ENCODE measurements at regions not wholly inside any gene's neighbourhood (a gene's known extent, or its start where the extent isn't known, plus 50 kb on each side); places are given as distances from the start of the nearest gene placed in this dataset.
A peak's percentile ranks its signal among the peaks of the same experiment; 100 is the strongest.

DNA sequence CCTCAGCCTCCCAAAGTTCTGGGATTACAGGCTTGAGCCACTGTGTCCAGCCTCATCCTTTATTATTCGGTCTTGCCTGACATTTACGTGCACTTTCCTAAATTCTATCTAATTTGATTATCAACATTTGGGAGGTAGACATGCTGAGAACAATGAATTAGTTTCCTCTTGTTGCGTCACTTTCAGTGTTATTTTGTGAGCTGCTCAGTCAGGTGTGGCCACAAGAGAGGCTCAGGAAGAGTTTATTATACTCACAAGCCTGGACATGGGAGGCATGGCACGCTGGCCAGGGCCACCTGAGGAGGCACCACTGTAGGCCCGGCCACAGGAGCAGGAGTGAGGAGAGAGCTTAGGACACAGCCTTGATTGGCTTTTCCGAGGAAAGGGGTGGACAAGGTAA, 59.7 kb upstream of the RBFOX2 start:
- Histone ChIP-seq H3K9me3 (no peaks in the 10 kb centered on the region), H3K4me1 (no peaks in the 10 kb centered on the region), H3K36me3 (no peaks in the 10 kb centered on the region), H3K4me3 (no peak overlapping the region), H3K27ac (no peak overlapping the region), H3K27me3 (no peaks in the 10 kb centered on the region)
- intact Hi-C loops (cut with DNase I) = no loop called here
- TF ChIP-seq POLR2AphosphoS5 (IDR thresholded peaks at IDR 0.05; ENCODE audit: insufficient read depth in 1 of 2, low read depth in 1 of 2) = peak in 1 of 2 donors; percentile 42
- TF ChIP-seq, protein P1, sequence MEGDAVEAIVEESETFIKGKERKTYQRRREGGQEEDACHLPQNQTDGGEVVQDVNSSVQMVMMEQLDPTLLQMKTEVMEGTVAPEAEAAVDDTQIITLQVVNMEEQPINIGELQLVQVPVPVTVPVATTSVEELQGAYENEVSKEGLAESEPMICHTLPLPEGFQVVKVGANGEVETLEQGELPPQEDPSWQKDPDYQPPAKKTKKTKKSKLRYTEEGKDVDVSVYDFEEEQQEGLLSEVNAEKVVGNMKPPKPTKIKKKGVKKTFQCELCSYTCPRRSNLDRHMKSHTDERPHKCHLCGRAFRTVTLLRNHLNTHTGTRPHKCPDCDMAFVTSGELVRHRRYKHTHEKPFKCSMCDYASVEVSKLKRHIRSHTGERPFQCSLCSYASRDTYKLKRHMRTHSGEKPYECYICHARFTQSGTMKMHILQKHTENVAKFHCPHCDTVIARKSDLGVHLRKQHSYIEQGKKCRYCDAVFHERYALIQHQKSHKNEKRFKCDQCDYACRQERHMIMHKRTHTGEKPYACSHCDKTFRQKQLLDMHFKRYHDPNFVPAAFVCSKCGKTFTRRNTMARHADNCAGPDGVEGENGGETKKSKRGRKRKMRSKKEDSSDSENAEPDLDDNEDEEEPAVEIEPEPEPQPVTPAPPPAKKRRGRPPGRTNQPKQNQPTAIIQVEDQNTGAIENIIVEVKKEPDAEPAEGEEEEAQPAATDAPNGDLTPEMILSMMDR (IDR thresholded peaks at IDR 0.05) = no peak
- DNase-seq (ENCODE audit: extremely low spot score in 2 of 2) = no peak

DNA sequence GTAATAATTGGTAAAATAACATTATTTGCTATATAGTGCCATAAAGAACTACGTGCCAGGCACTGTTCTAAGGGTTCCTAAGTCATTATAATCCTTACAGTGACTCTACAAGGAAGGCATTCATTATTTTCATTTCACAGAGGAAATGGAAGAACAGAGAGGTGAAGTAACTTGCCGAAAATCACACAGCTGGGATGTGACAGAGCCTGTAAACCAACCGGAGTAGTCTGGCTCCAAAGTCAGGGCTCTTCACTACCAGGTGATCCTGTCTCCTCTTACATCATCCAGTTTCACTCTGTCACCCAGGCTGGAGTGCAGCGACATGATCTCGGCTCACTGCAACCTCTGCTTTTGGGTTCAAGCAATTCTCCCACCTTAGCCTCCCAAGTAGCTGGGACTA, 59.2 kb upstream of the RBFOX2 start:
- H3K4me1 ChIP-seq = no peaks in the 10 kb centered on the region
- intact Hi-C loops (cut with DNase I) = no loop called here
- no peak for TF ChIP-seq POLR2AphosphoS5 (IDR thresholded peaks at IDR 0.05; ENCODE audit: insufficient read depth in 1 of 2, low read depth in 1 of 2)
- TF ChIP-seq POLR2A (IDR thresholded peaks at IDR 0.05) = no peak
- TF ChIP-seq, protein P1 (IDR thresholded peaks at IDR 0.05) = no peak
- no peaks in the 10 kb centered on the region for H3K27me3 ChIP-seq
- no peak for DNase-seq (ENCODE audit: extremely low spot score in 2 of 2)
- no peak overlapping the region for H3K27ac ChIP-seq
- no peaks in the 10 kb centered on the region for H3K36me3 ChIP-seq
- no peak overlapping the region for H3K4me3 ChIP-seq
- H3K9me3 ChIP-seq = no peaks in the 10 kb centered on the region

DNA sequence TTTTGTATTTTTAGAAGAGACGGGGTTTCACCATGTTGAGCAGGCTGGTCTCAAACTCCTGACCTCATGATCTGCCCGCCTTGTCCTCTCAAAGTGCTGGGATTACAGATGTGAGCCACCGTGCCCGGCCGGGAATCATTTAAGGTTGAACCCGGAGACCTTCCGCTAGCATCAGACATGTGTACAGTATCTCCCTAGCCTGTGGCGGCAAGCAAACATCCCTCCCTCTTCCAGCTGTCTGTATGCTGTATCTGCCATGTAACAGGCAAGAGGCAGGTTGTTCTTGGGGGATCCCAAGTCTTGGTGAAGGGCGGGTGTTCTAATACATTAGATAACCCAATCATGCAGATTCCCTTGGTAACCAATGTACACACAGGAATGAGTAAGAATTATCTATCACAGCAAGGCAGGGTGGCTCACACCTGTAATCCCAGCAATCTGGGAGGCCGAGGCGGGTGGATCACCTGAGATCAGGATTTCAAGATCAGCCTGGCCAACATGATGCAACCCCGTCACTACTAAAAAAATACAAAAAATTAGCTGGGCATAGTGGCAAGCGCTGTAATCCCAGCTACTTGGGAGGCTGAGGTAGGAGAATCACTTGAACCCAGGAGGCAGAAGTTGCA, 58.1 kb upstream of the RBFOX2 start:
- no peak overlapping the region for H3K27ac ChIP-seq
- TF ChIP-seq, protein P1 (IDR thresholded peaks at IDR 0.05) = no peak
- TF ChIP-seq POLR2A (IDR thresholded peaks at IDR 0.05) (no peak), POLR2AphosphoS5 (IDR thresholded peaks at IDR 0.05; ENCODE audit: insufficient read depth in 1 of 2, low read depth in 1 of 2) (no peak)
- H3K36me3 ChIP-seq = no peaks in the 10 kb centered on the region
- intact Hi-C loops (cut with DNase I) = no loop called here
- no peaks in the 10 kb centered on the region for H3K27me3 ChIP-seq
- no peak for DNase-seq (ENCODE audit: extremely low spot score in 2 of 2)
- H3K4me1 ChIP-seq = no peaks in the 10 kb centered on the region
- H3K9me3 ChIP-seq = no peaks in the 10 kb centered on the region
- no peak overlapping the region for H3K4me3 ChIP-seq

DNA sequence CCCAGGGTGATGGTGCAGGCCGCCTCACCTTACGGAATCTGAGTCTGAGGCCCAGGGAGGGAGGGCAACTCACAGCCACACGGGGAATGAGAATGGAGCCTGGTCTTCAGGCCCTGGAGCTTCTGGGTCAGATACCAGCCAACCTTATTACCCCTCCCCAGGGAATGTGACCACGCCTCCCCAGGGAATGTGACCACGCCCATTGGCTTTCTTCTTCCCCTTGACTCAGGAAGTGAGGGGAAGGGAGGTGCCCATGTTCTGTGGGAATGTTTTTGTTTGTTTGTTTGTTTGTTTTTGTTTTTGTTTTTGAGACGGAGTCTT, 57.5 kb upstream of the RBFOX2 start:
- no peaks in the 10 kb centered on the region for H3K27me3 ChIP-seq
- H3K36me3 ChIP-seq = no peaks in the 10 kb centered on the region
- no peaks in the 10 kb centered on the region for H3K4me1 ChIP-seq
- no peak overlapping the region for H3K4me3 ChIP-seq
- H3K9me3 ChIP-seq = no peaks in the 10 kb centered on the region
- TF ChIP-seq POLR2AphosphoS5 (IDR thresholded peaks at IDR 0.05; ENCODE audit: insufficient read depth in 1 of 2, low read depth in 1 of 2) (no peak), POLR2A (IDR thresholded peaks at IDR 0.05) (no peak)
- TF ChIP-seq, protein P1 (IDR thresholded peaks at IDR 0.05) = no peak
- intact Hi-C loops (cut with DNase I) = no loop called here
- DNase-seq (ENCODE audit: extremely low spot score in 2 of 2) = no peak
- no peak overlapping the region for H3K27ac ChIP-seq

DNA sequence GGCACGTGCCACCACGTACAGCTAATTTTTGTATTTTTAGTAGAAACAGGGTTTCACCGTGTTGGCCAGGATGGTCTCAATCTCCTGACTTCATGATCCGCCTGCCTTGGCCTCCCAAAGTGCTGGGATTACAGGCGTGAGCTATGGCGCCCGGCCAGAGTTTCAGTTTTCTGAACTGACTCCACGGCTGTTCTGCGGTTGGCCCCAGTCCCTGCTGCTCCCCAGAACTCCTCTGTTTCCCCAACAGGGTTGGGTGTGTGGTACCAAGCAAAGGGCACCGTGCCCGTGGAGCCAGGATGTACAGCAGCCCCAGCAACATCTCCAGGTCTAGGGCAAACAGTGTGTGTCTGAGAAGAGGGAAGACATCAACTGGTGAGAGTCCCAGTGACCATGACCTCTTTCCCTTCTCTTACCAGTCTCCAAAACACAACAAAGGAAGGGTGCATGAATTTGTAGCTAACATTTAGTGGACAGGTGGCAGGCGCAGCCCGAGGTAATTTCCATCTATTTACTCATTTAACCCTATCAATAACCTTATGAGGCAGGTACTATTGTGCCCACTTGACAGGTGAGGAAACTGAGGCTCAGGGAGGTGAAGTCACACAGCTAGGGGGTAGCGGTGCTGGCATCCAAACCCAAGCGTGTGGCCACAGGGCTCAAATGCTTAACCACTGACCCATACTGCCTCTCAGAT, 57.0 kb upstream of the RBFOX2 start:
- intact Hi-C loops (cut with DNase I) = no loop called here
- H3K4me3 ChIP-seq = no peak overlapping the region
- DNase-seq (ENCODE audit: extremely low spot score in 2 of 2) = no peak
- TF ChIP-seq POLR2A (IDR thresholded peaks at IDR 0.05) (no peak), POLR2AphosphoS5 (IDR thresholded peaks at IDR 0.05; ENCODE audit: insufficient read depth in 1 of 2, low read depth in 1 of 2) (no peak)
- TF ChIP-seq, protein P1 (IDR thresholded peaks at IDR 0.05) = no peak
- H3K36me3 ChIP-seq = no peaks in the 10 kb centered on the region
- H3K4me1 ChIP-seq = no peaks in the 10 kb centered on the region
- H3K27ac ChIP-seq = no peak overlapping the region
- H3K27me3 ChIP-seq = no peaks in the 10 kb centered on the region
- no peaks in the 10 kb centered on the region for H3K9me3 ChIP-seq

Measured in vagina (tissue), 2 donors.